ENCODE measurements at regions not wholly inside any gene's neighbourhood (a gene's known extent, or its start where the extent isn't known, plus 50 kb on each side); places are given as distances from the start of the nearest gene placed in this dataset.
"Not testable (repeated sequence)": the region's sequence is repeated elsewhere in the genome, so short reads cannot be mapped to it uniquely, and the experiment has no call there.

- H3K27ac Mint-ChIP-seq = no peak overlapping the region
- no peak overlapping the region for H3K4me3 Mint-ChIP-seq
- intact Hi-C loops (cut with DNase I, micrococcal nuclease) = no loop called here
- no peaks in the 10 kb centered on the region for H3K27me3 Mint-ChIP-seq
- DNase-seq (no peak), ATAC-seq (no peak)
- no peaks in the 10 kb centered on the region for H3K4me1 Mint-ChIP-seq
- POLR2A ChIA-PET = no interaction called here
- no peaks in the 10 kb centered on the region for H3K36me3 Mint-ChIP-seq (ENCODE audit: low read depth)
- CTCF ChIA-PET = no interaction called here
- H3K9me3 Mint-ChIP-seq (ENCODE audit: low read depth) = peaks cover 14% of the 10 kb centered on the region
Observed at GRCh38 chr20:30630761-30631160, 626.7 kb upstream of the DEFB115 start.

GRCh38 chr20:30631261-30631789 lies 626.1 kb upstream of the DEFB115 start:
- POLR2A ChIA-PET; H3K36me3 Mint-ChIP-seq (ENCODE audit: low read depth); CTCF ChIA-PET; H3K4me1 Mint-ChIP-seq; intact Hi-C loops (cut with DNase I, micrococcal nuclease); ATAC-seq; H3K27ac Mint-ChIP-seq; H3K4me3 Mint-ChIP-seq; H3K27me3 Mint-ChIP-seq; DNase-seq: not testable (repeated sequence)
- H3K9me3 Mint-ChIP-seq (ENCODE audit: low read depth) = peaks cover 14% of the 10 kb centered on the region

GRCh38 chr20:30632773-30633172 lies 624.7 kb upstream of the DEFB115 start:
- H3K36me3 Mint-ChIP-seq (ENCODE audit: low read depth); DNase-seq; H3K9me3 Mint-ChIP-seq (ENCODE audit: low read depth); CTCF ChIA-PET; H3K4me1 Mint-ChIP-seq; H3K27me3 Mint-ChIP-seq; intact Hi-C loops (cut with DNase I, micrococcal nuclease); ATAC-seq; POLR2A ChIA-PET; H3K4me3 Mint-ChIP-seq; H3K27ac Mint-ChIP-seq: not testable (repeated sequence)

- H3K27ac Mint-ChIP-seq; DNase-seq; H3K27me3 Mint-ChIP-seq; H3K4me3 Mint-ChIP-seq; H3K9me3 Mint-ChIP-seq (ENCODE audit: low read depth); intact Hi-C loops (cut with DNase I, micrococcal nuclease); ATAC-seq; H3K4me1 Mint-ChIP-seq; H3K36me3 Mint-ChIP-seq (ENCODE audit: low read depth); POLR2A ChIA-PET; CTCF ChIA-PET: not testable (repeated sequence)
Observed at GRCh38 chr20:30641522-30641921, 615.9 kb upstream of the DEFB115 start.

- H3K27me3 Mint-ChIP-seq; H3K36me3 Mint-ChIP-seq (ENCODE audit: low read depth); DNase-seq; POLR2A ChIA-PET; ATAC-seq; H3K4me1 Mint-ChIP-seq; CTCF ChIA-PET; H3K27ac Mint-ChIP-seq; H3K9me3 Mint-ChIP-seq (ENCODE audit: low read depth); H3K4me3 Mint-ChIP-seq; intact Hi-C loops (cut with DNase I, micrococcal nuclease): not testable (repeated sequence)
Observed at GRCh38 chr20:30660982-30661381, 596.5 kb upstream of the DEFB115 start.

- ATAC-seq; DNase-seq; H3K27ac Mint-ChIP-seq; H3K4me1 Mint-ChIP-seq; H3K4me3 Mint-ChIP-seq; intact Hi-C loops (cut with DNase I, micrococcal nuclease); CTCF ChIA-PET; H3K27me3 Mint-ChIP-seq; H3K36me3 Mint-ChIP-seq (ENCODE audit: low read depth); H3K9me3 Mint-ChIP-seq (ENCODE audit: low read depth); POLR2A ChIA-PET: not testable (repeated sequence)
Observed at GRCh38 chr20:30668418-30668817, 589.0 kb upstream of the DEFB115 start.

- H3K27ac Mint-ChIP-seq; ATAC-seq; H3K36me3 Mint-ChIP-seq (ENCODE audit: low read depth); H3K27me3 Mint-ChIP-seq; DNase-seq; H3K9me3 Mint-ChIP-seq (ENCODE audit: low read depth); H3K4me3 Mint-ChIP-seq; H3K4me1 Mint-ChIP-seq; CTCF ChIA-PET; POLR2A ChIA-PET: not testable (repeated sequence)
- intact Hi-C loops (cut with DNase I, micrococcal nuclease) = loop anchor here in 1 of 2 experiments (10.0 kb wide), 1 partner anchor 55 kb away; no protein-coding TSS in a partner anchor
Observed at GRCh38 chr20:30669330-30670029, 588.0 kb upstream of the DEFB115 start.

- intact Hi-C loops (cut with DNase I, micrococcal nuclease) = loop anchor here in 1 of 2 experiments (10.0 kb wide), 1 partner anchor 56 kb away; no protein-coding TSS in a partner anchor
- DNase-seq; H3K9me3 Mint-ChIP-seq (ENCODE audit: low read depth); H3K27ac Mint-ChIP-seq; H3K36me3 Mint-ChIP-seq (ENCODE audit: low read depth); ATAC-seq; H3K4me1 Mint-ChIP-seq; H3K27me3 Mint-ChIP-seq; H3K4me3 Mint-ChIP-seq; CTCF ChIA-PET; POLR2A ChIA-PET: not testable (repeated sequence)
Observed at GRCh38 chr20:30671120-30671519, 586.3 kb upstream of the DEFB115 start.

GRCh38 chr20:30675988-30676564 lies 581.4 kb upstream of the DEFB115 start:
- ATAC-seq; H3K27me3 Mint-ChIP-seq; H3K4me1 Mint-ChIP-seq; POLR2A ChIA-PET; DNase-seq; H3K9me3 Mint-ChIP-seq (ENCODE audit: low read depth); H3K4me3 Mint-ChIP-seq; CTCF ChIA-PET; H3K36me3 Mint-ChIP-seq (ENCODE audit: low read depth); H3K27ac Mint-ChIP-seq: not testable (repeated sequence)
- intact Hi-C loops (cut with DNase I, micrococcal nuclease) = loop anchor here in 1 of 2 experiments (10.0 kb wide), 1 partner anchor 61 kb away; no protein-coding TSS in a partner anchor

- DNase-seq; POLR2A ChIA-PET; intact Hi-C loops (cut with DNase I, micrococcal nuclease); H3K4me1 Mint-ChIP-seq; H3K27ac Mint-ChIP-seq; H3K27me3 Mint-ChIP-seq; H3K9me3 Mint-ChIP-seq (ENCODE audit: low read depth); H3K4me3 Mint-ChIP-seq; CTCF ChIA-PET; ATAC-seq; H3K36me3 Mint-ChIP-seq (ENCODE audit: low read depth): not testable (repeated sequence)
Observed at GRCh38 chr20:30682236-30682635, 575.2 kb upstream of the DEFB115 start.

GRCh38 chr20:30712861-30713260 lies 544.6 kb upstream of the DEFB115 start:
- H3K27me3 Mint-ChIP-seq, ATAC-seq, CTCF ChIA-PET: not testable (repeated sequence)

GRCh38 chr20:30719415-30720199 lies 537.9 kb upstream of the DEFB115 start:
- H3K27ac Mint-ChIP-seq; POLR2A ChIA-PET; H3K36me3 Mint-ChIP-seq (ENCODE audit: low read depth); H3K4me1 Mint-ChIP-seq; DNase-seq; H3K4me3 Mint-ChIP-seq; intact Hi-C loops (cut with DNase I, micrococcal nuclease); ATAC-seq; CTCF ChIA-PET; H3K9me3 Mint-ChIP-seq (ENCODE audit: low read depth); H3K27me3 Mint-ChIP-seq: not testable (repeated sequence)

More at GRCh38 chr20:30712861-30713260, 544.6 kb upstream of the DEFB115 start:
- H3K27ac Mint-ChIP-seq; intact Hi-C loops (cut with DNase I, micrococcal nuclease); H3K4me1 Mint-ChIP-seq; POLR2A ChIA-PET; H3K36me3 Mint-ChIP-seq (ENCODE audit: low read depth); H3K4me3 Mint-ChIP-seq; DNase-seq; H3K9me3 Mint-ChIP-seq (ENCODE audit: low read depth): not testable (repeated sequence)

Measured in activated CD4-positive, alpha-beta T cell treated with anti-CD3 and anti-CD28 coated beads for 36 hours (primary cell).